ENCODE measurements at regions not wholly inside any gene's neighbourhood (a gene's known extent, or its start where the extent isn't known, plus 50 kb on each side); places are given as distances from the start of the nearest gene placed in this dataset.

DNA sequence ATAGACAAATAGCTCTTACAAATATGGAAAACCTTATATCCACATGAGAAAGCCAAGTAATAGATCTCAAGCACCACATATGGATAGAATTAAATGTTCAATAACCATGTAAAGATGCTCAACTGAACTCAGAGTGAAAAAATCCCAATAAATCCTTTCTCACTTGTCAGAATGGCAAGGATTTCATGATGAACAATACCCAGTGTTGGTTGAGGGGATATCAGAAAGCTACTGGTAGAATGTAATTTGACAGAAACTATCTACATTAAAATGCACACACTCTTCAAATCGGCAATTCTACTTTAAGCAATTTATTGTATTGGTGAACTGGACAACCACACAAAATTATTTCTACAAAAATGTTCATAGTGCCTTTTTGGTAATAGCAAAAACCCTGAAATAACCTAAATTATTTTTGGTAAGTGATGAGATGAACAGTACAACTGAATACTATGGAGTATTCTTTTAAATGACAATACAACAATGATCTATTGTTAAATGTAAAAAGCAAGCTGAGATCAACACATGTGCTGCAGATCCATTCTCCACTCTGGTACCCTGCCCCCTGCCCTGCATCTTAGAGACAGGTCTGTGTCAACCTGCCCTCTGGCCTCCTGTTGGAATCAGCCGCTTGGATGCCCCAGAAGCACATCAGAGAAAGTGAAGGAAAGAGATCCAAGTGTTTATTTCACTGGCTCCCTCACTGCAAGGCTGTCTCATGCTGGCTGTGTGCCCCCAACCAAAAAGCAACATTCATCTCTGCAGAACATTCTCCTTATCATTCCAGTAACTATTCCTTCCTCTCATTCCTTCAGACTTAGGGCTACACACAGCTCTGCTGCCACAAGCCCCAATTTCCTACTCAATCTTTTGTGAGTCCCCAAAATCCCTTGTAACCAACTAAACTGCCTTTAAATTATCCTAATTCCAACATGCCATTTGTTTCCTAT lies 442.5 kb downstream of the LRATD1 start:
- FAIRE-seq (no peak), DNase-seq (no peak)
- no peak overlapping the region for H3K9ac ChIP-seq (ENCODE audit: low read length in 3 of 3)
- no peaks in the 10 kb centered on the region for H3K27me3 ChIP-seq (ENCODE audit: control insufficient read depth, insufficient read depth, low read length)
- intact Hi-C loops (cut with DNase I) = no loop called here
- TF ChIP-seq, protein P1, sequence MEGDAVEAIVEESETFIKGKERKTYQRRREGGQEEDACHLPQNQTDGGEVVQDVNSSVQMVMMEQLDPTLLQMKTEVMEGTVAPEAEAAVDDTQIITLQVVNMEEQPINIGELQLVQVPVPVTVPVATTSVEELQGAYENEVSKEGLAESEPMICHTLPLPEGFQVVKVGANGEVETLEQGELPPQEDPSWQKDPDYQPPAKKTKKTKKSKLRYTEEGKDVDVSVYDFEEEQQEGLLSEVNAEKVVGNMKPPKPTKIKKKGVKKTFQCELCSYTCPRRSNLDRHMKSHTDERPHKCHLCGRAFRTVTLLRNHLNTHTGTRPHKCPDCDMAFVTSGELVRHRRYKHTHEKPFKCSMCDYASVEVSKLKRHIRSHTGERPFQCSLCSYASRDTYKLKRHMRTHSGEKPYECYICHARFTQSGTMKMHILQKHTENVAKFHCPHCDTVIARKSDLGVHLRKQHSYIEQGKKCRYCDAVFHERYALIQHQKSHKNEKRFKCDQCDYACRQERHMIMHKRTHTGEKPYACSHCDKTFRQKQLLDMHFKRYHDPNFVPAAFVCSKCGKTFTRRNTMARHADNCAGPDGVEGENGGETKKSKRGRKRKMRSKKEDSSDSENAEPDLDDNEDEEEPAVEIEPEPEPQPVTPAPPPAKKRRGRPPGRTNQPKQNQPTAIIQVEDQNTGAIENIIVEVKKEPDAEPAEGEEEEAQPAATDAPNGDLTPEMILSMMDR (IDR thresholded peaks at IDR 0.05; ENCODE audit: borderline replicate concordance, extremely low read depth, insufficient read depth) = no peak
- H3K4me3 ChIP-seq (ENCODE audit: low read length in 3 of 3) = no peak overlapping the region
- no peaks in the 10 kb centered on the region for H3K9me3 ChIP-seq (ENCODE audit: control insufficient read depth in 2 of 3, insufficient read depth in 1 of 3, low read length in 3 of 3)
- H3K4me1 ChIP-seq (ENCODE audit: control insufficient read depth in 2 of 3, insufficient read depth in 2 of 3, low read depth in 1 of 3, low read length in 3 of 3) = no peaks in the 10 kb centered on the region
- H3K27ac ChIP-seq (ENCODE audit: low read depth in 2 of 2, low read length in 2 of 2) = no peak overlapping the region
- H3K36me3 ChIP-seq (ENCODE audit: control insufficient read depth in 2 of 3, insufficient read depth in 3 of 3, low read length in 3 of 3) = no peaks in the 10 kb centered on the region

DNA sequence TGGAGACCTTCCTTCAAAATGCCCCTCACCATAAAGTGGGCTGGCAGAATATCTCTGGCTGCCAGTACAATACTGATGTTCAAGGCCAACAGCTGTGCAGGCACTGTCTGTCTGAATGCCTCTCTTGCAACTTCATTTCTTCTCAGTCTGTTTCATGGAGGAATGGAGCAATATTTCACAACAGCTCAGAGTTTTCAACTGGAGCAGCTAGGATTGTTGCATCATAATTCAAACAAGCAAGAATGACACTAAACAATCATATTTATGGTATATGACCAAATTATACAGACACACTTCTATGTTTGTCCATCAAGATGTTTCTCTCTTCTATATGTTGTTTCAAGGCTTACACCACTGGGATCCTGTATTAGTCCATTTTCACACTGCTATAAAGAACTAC lies 444.2 kb downstream of the LRATD1 start:
- H3K36me3 ChIP-seq (ENCODE audit: control insufficient read depth in 2 of 3, insufficient read depth in 3 of 3, low read length in 3 of 3) = no peaks in the 10 kb centered on the region
- H3K9me3 ChIP-seq (ENCODE audit: control insufficient read depth in 2 of 3, insufficient read depth in 1 of 3, low read length in 3 of 3) = no peaks in the 10 kb centered on the region
- TF ChIP-seq, protein P1 (IDR thresholded peaks at IDR 0.05; ENCODE audit: borderline replicate concordance, extremely low read depth, insufficient read depth) = no peak
- no peaks in the 10 kb centered on the region for H3K4me1 ChIP-seq (ENCODE audit: control insufficient read depth in 2 of 3, insufficient read depth in 2 of 3, low read depth in 1 of 3, low read length in 3 of 3)
- intact Hi-C loops (cut with DNase I) = no loop called here
- H3K9ac ChIP-seq (ENCODE audit: low read length in 3 of 3) = no peak overlapping the region
- H3K4me3 ChIP-seq (ENCODE audit: low read length in 3 of 3) = no peak overlapping the region
- H3K27ac ChIP-seq (ENCODE audit: low read depth in 2 of 2, low read length in 2 of 2) = no peak overlapping the region
- FAIRE-seq (no peak), DNase-seq (no peak)
- H3K27me3 ChIP-seq (ENCODE audit: control insufficient read depth, insufficient read depth, low read length) = no peaks in the 10 kb centered on the region

DNA sequence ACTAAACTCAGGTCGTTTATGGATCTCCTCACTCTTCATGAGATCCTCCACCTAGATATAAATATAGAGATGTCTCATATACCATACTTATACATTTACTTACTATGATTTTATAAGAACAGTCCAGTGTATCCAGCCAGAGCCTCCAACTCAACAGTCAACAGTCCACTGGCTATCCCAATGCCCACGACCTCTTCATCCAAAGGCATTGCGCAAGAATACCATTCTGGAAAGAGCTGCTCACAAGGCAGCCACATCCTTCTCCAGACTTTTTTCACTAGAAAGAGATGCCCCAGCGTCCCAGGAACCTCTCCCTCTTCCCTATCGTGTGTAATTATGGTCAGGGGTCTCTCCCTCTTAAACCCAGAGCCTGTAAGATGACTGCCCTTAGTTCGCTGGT lies 448.8 kb downstream of the LRATD1 start:
- intact Hi-C loops (cut with DNase I) = no loop called here
- no peak for DNase-seq

More for the DNA sequence above, 448.8 kb downstream of the LRATD1 start:
- H3K36me3 ChIP-seq (ENCODE audit: control insufficient read depth in 2 of 3, insufficient read depth in 3 of 3, low read length in 3 of 3) = no peaks in the 10 kb centered on the region
- no peak overlapping the region for H3K4me3 ChIP-seq (ENCODE audit: low read length in 3 of 3)
- H3K4me1 ChIP-seq (ENCODE audit: control insufficient read depth in 2 of 3, insufficient read depth in 2 of 3, low read depth in 1 of 3, low read length in 3 of 3) = no peaks in the 10 kb centered on the region
- H3K27me3 ChIP-seq (ENCODE audit: control insufficient read depth, insufficient read depth, low read length) = no peaks in the 10 kb centered on the region
- no peak overlapping the region for H3K27ac ChIP-seq (ENCODE audit: low read depth in 2 of 2, low read length in 2 of 2)
- no peaks in the 10 kb centered on the region for H3K9me3 ChIP-seq (ENCODE audit: control insufficient read depth in 2 of 3, insufficient read depth in 1 of 3, low read length in 3 of 3)
- no peak for FAIRE-seq
- H3K9ac ChIP-seq (ENCODE audit: low read length in 3 of 3) = no peak overlapping the region
- TF ChIP-seq, protein P1 (IDR thresholded peaks at IDR 0.05; ENCODE audit: borderline replicate concordance, extremely low read depth, insufficient read depth) = no peak
